ENCODE measurements at regions not wholly inside any gene's neighbourhood (a gene's known extent, or its start where the extent isn't known, plus 50 kb on each side); places are given as distances from the start of the nearest gene placed in this dataset.

- Mint-ChIP-seq H3K27ac (ENCODE audit: unreplicated experiment) (no peak overlapping the region), H3K4me3 (ENCODE audit: low read depth, unreplicated experiment) (no peak overlapping the region), H3K27me3 (ENCODE audit: unreplicated experiment) (no peaks in the 10 kb centered on the region), H3K4me1 (ENCODE audit: low read depth, unreplicated experiment) (no peaks in the 10 kb centered on the region), H3K9me3 (ENCODE audit: low read depth, unreplicated experiment) (no peaks in the 10 kb centered on the region), H3K36me3 (ENCODE audit: insufficient read depth, unreplicated experiment) (no peaks in the 10 kb centered on the region)
- no peak for TF ChIP-seq CTCF (IDR thresholded peaks at IDR 0.05; ENCODE audit: unreplicated experiment)
- no peak for DNase-seq
- CTCF ChIA-PET = no interaction called here
- no TSS peak for BruUV-seq (replicated peaks)
- intact Hi-C loops (cut with micrococcal nuclease; ENCODE audit: unreplicated experiment) = no loop called here
Measured at GRCh38 chr3:118801899-118802298, 232.7 kb downstream of the IGSF11 start.

GRCh38 chr3:118802325-118803095, 232.1 kb downstream of the IGSF11 start:
- no peak overlapping the region for H3K27ac Mint-ChIP-seq (ENCODE audit: unreplicated experiment)
- CTCF ChIA-PET = no interaction called here
- H3K36me3 Mint-ChIP-seq (ENCODE audit: insufficient read depth, unreplicated experiment) = no peaks in the 10 kb centered on the region
- no peaks in the 10 kb centered on the region for H3K4me1 Mint-ChIP-seq (ENCODE audit: low read depth, unreplicated experiment)
- no peak for DNase-seq
- no peaks in the 10 kb centered on the region for H3K27me3 Mint-ChIP-seq (ENCODE audit: unreplicated experiment)
- no peak overlapping the region for H3K4me3 Mint-ChIP-seq (ENCODE audit: low read depth, unreplicated experiment)
- TF ChIP-seq CTCF (IDR thresholded peaks at IDR 0.05; ENCODE audit: unreplicated experiment) = no peak
- H3K9me3 Mint-ChIP-seq (ENCODE audit: low read depth, unreplicated experiment) = no peaks in the 10 kb centered on the region
- intact Hi-C loops (cut with micrococcal nuclease; ENCODE audit: unreplicated experiment) = no loop called here
- no TSS peak for BruUV-seq (replicated peaks)

GRCh38 chr3:118803096-118803476, 231.6 kb downstream of the IGSF11 start:
- TF ChIP-seq CTCF (IDR thresholded peaks at IDR 0.05; ENCODE audit: unreplicated experiment) = no peak
- intact Hi-C loops (cut with micrococcal nuclease; ENCODE audit: unreplicated experiment) = no loop called here
- no peak for DNase-seq
- Mint-ChIP-seq H3K9me3 (ENCODE audit: low read depth, unreplicated experiment) (no peaks in the 10 kb centered on the region), H3K27me3 (ENCODE audit: unreplicated experiment) (no peaks in the 10 kb centered on the region), H3K4me1 (ENCODE audit: low read depth, unreplicated experiment) (no peaks in the 10 kb centered on the region), H3K27ac (ENCODE audit: unreplicated experiment) (no peak overlapping the region), H3K36me3 (ENCODE audit: insufficient read depth, unreplicated experiment) (no peaks in the 10 kb centered on the region), H3K4me3 (ENCODE audit: low read depth, unreplicated experiment) (no peak overlapping the region)
- BruUV-seq (replicated peaks) = no TSS peak
- CTCF ChIA-PET = no interaction called here

GRCh38 chr3:118805007-118805406, 229.6 kb downstream of the IGSF11 start:
- no peak for TF ChIP-seq CTCF (IDR thresholded peaks at IDR 0.05; ENCODE audit: unreplicated experiment)
- H3K27me3 Mint-ChIP-seq (ENCODE audit: unreplicated experiment) = no peaks in the 10 kb centered on the region
- no peak for DNase-seq
- no peaks in the 10 kb centered on the region for H3K36me3 Mint-ChIP-seq (ENCODE audit: insufficient read depth, unreplicated experiment)
- intact Hi-C loops (cut with micrococcal nuclease; ENCODE audit: unreplicated experiment) = no loop called here
- no peak overlapping the region for H3K27ac Mint-ChIP-seq (ENCODE audit: unreplicated experiment)
- H3K9me3 Mint-ChIP-seq (ENCODE audit: low read depth, unreplicated experiment) = no peaks in the 10 kb centered on the region
- no TSS peak for BruUV-seq (replicated peaks)
- CTCF ChIA-PET = no interaction called here
- H3K4me1 Mint-ChIP-seq (ENCODE audit: low read depth, unreplicated experiment) = no peaks in the 10 kb centered on the region
- H3K4me3 Mint-ChIP-seq (ENCODE audit: low read depth, unreplicated experiment) = no peak overlapping the region
